ENCODE measurements at regions not wholly inside any gene's neighbourhood (a gene's known extent, or its start where the extent isn't known, plus 50 kb on each side); places are given as distances from the start of the nearest gene placed in this dataset.

GRCh38 chr10:133006806-133007205, 64.4 kb upstream of the CFAP46 start:
- TF ChIP-seq CTCF (IDR thresholded peaks at IDR 0.05 in 2 of 3, conservative IDR thresholded peaks at IDR 0.05 in 1 of 3; ENCODE audit: borderline replicate concordance in 1 of 3, insufficient read depth in 1 of 3, low read depth in 2 of 3, low read length in 2 of 3), result no peak
- TF ChIP-seq REST (IDR thresholded peaks at IDR 0.05; ENCODE audit: low read depth), result no peak
- TF ChIP-seq SIN3A (IDR thresholded peaks at IDR 0.05; ENCODE audit: low read depth), result no peak
- no peak for TF ChIP-seq RAD21 (IDR thresholded peaks at IDR 0.05; ENCODE audit: low read depth)
- no peak for TF ChIP-seq EZH2 (IDR thresholded peaks at IDR 0.05)
- no peak for TF ChIP-seq CEBPB (IDR thresholded peaks at IDR 0.05; ENCODE audit: low read depth)
- no peak for TF ChIP-seq ATF3 (IDR thresholded peaks at IDR 0.05)
- no peak for TF ChIP-seq ELF1 (IDR thresholded peaks at IDR 0.05; ENCODE audit: borderline replicate concordance, low read depth)
